ENCODE measurements at regions not wholly inside any gene's neighbourhood (a gene's known extent, or its start where the extent isn't known, plus 50 kb on each side); places are given as distances from the start of the nearest gene placed in this dataset.

- no peak for DNase-seq (ENCODE audit: low read depth in 2 of 2)
These were observed 321.1 kb downstream of the RBM26 start for GRCh38 chr13:79084802-79085424.

DNA sequence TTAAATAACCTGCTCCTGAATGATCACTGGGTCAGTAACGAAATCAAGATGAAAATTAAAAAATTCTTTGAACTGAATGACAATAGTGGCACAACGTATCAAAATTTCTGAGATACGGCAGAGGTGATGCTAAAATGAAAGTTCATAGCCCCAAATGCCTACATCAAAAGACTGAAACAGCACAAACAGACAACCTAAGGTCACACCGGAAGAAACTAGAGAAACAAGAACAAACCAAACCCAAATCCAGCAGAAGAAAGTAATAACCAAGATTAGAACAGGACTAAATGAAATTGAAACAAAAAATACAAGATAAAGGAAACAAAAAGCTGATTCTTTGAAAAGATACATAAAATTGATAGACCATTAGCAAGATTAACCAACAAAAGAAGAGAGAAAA, 324.1 kb downstream of the RBM26 start:
- no peak for DNase-seq (ENCODE audit: low read depth in 2 of 2)

GRCh38 chr13:79079351-79079839, 326.7 kb downstream of the RBM26 start:
- DNase-seq (ENCODE audit: low read depth in 2 of 2): no peak

DNA sequence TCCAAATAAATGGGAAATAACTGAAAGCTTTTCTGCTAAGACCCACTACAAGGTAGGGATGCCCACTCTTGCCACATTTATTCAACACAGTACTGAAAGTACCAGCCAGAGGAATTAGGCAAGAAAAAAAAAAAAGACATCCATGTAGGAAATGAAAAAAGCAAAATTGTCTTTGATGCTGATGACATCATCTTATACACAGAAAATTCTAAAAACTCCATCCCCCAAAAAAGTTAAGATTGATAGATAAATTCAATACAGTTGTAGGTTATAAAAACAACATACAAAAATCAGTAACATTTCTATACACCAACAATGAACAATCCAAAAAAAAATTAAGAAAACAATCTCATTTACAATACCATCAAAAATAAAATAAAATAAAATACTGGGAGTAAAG, 330.4 kb downstream of the RBM26 start:
- DNase-seq (ENCODE audit: low read depth in 2 of 2): no peak

- DNase-seq (ENCODE audit: low read depth in 2 of 2): peak in 1 of 2 donors; percentile 3
These were observed 335.6 kb downstream of the RBM26 start for GRCh38 chr13:79070343-79070974.

GRCh38 chr13:79062291-79062690, 343.8 kb downstream of the RBM26 start:
- no peak for DNase-seq (ENCODE audit: low read depth in 2 of 2)

- no peak for DNase-seq (ENCODE audit: low read depth in 2 of 2)
These were observed 345.8 kb downstream of the RBM26 start for GRCh38 chr13:79060216-79060615.

GRCh38 chr13:79056706-79057105, 349.3 kb downstream of the RBM26 start:
- DNase-seq (ENCODE audit: low read depth in 2 of 2): no peak

GRCh38 chr13:79051472-79051871, 354.6 kb downstream of the RBM26 start:
- DNase-seq (ENCODE audit: low read depth in 2 of 2): no peak

DNA sequence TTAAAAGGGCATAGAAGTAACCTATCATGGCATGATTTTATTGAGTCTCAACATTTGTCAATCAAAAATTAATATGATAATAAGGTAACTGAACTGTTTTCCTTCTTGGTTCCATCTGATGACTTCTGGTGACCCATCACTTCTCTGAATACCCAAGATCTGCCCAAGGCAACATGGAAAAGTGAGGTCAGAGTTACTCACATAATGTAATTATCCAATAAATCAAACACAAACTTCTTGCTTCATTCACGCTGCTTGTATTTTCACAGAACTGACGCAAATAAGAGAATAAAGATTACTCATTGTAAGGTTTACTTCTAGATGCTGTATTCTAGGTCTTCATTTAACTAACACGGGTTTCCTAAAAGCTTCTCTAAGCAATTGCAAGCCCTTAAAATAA, 361.6 kb downstream of the RBM26 start:
- no peak for DNase-seq (ENCODE audit: low read depth in 2 of 2)

GRCh38 chr13:79043208-79043607, 362.8 kb downstream of the RBM26 start:
- DNase-seq (ENCODE audit: low read depth in 2 of 2): no peak

DNA sequence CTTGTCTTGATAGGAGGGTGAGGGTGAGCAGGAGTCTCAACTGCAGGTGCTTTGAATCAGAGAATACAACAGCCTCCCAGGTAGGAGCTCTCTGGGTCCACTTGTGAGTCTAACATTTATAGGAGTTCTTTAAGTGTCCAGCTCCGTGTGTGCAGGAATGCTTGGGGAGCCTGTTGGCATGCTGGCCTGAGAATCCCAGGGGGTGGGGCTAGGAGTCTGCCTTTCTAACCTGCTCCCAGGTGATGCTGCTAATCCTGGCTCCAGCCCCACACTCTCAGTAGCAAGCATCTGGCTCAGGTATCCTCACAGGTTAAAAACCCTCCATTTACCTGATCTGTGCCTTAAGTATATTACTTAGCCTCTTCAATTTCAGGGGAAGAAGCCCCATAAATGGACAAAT, 368.9 kb downstream of the RBM26 start:
- no peak for DNase-seq (ENCODE audit: low read depth in 2 of 2)

- no peak for DNase-seq (ENCODE audit: low read depth in 2 of 2)
These were observed 371.7 kb downstream of the RBM26 start for GRCh38 chr13:79034341-79034740.

GRCh38 chr13:79030513-79030912, 371.6 kb upstream of the OBI1 start:
- no peak for DNase-seq (ENCODE audit: low read depth in 2 of 2)

GRCh38 chr13:79018166-79018565, 359.2 kb upstream of the OBI1 start:
- DNase-seq (ENCODE audit: low read depth in 2 of 2): no peak

DNA sequence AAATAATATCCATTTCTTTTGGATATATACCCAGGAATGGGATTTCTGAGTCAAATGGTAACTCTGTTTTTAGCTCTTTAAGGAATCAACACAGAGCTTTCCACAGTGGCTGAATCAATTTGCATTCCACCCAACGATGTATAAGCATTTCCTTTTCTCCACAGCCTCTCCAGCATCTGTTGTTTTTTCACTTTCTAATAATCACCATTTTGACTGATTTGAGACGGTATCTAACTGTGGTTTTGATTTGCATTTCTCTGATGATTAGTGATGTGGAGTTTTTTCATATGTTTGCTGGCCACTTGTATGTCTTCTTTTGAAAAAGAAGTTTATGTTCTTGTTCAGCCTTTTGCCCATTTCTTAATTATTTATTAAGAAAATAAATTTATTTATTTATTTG, 352.2 kb upstream of the OBI1 start:
- DNase-seq (ENCODE audit: low read depth in 2 of 2): no peak

DNA sequence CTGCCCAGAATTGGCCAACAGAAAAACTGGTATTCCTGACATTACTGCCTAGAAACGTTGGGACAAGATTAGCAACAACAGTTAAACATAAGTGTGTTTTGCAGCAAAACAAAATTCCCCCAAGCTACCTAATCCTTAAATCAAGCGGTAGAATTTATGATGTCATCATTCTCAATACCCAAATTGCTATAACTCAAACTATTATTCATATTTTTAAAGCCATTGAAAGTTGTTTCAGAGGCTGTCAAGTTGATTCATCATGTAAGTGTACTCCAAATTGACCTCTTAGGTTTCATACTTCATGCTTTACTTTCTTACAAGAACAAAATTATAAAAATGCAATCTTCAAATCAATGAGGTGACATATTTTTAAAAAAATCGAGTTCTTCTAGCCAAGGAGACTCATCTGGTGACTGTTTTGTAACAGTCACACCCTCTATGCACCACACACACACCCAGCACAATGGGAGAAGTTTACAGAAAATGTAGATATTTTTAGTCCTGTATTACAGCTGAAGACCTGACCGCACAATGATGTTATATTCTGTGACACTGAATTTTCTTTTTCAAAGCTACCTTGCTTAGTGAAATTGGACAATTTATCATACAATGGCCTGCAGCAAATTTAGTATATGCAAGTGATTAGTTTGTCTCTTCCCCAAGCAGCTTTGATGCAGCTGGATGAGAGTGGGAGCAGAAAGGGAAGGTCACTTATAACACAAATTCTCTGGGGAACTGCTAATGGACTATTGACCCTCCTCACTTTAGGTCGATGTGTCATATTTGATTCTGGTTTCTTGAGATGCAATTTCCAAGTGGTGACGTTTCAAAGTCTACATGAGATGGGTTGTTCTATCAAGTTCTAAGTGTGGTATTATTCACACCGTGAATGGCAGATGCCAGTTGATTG, 345.3 kb upstream of the OBI1 start:
- DNase-seq (ENCODE audit: low read depth in 2 of 2): no peak

GRCh38 chr13:78999494-78999893, 340.5 kb upstream of the OBI1 start:
- no peak for DNase-seq (ENCODE audit: low read depth in 2 of 2)

- DNase-seq (ENCODE audit: low read depth in 2 of 2): no peak
These were observed 339.8 kb upstream of the OBI1 start for GRCh38 chr13:78998630-78999315.

DNA sequence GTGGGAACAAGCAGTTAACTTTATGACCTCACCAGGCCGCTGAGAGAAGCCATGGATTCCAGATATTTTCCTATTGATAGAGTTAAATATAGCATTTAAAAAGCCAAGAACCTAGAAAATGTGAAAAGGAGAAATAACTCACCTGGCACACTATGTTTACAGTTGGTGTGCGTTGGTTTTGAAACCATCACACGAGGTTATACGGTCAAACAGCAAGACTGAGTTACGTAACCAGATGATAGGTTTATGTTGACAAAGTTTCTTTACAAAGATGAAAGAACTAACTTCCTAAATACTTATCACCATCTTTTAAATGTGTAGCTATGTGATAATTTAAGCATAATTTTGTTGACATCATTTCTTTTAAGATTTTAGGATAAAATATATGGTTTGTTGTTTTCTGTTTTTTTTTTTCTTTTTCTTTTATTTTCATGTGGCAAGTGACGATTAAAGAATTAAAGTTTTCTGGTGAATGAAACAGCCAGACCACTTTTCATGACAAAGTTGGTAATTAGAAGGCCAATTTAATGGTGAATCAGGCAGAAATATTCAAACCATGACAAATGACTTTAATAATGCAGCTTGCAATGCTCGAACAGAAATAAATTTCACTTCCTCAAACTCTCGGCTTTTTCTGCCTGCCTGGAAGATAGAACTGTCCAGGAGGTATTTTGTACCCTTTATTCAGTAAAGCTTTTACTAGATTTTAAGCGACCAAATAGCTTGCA, 339.1 kb upstream of the OBI1 start:
- no peak for DNase-seq (ENCODE audit: low read depth in 2 of 2)

GRCh38 chr13:78993792-78994191, 334.8 kb upstream of the OBI1 start:
- DNase-seq (ENCODE audit: low read depth in 2 of 2): no peak

Measured in lung microvascular endothelial cell (primary cell).